A673 (cell line): ENCODE measurements at regions not wholly inside any gene's neighbourhood (a gene's known extent, or its start where the extent isn't known, plus 50 kb on each side); places are given as distances from the start of the nearest gene placed in this dataset.
A peak's percentile ranks its signal among the peaks of the same experiment; 100 is the strongest.

Experiments used
- BruUV-seq: library from RNA; stranded (reverse); fragments of 400-500 nt; replicated peaks from 2 replicates; lab custom pipeline; 2021; lab: Mats Ljungman, UMichigan
- CTCF ChIA-PET: fragments of 300-600 bp; sonication (Branson Sonifier 250); formaldehyde crosslinking; loops from one replicate; lab custom pipeline; 2022; ENCODE audit warnings: antibody characterized with exemption; lab: Charles Lee
- POLR2A ChIA-PET: fragments of 300-600 bp; sonication (Branson Sonifier 250); formaldehyde crosslinking; loops from one replicate; lab custom pipeline; 2022; ENCODE audit warnings: antibody characterized with exemption; ENCODE audit not compliant: low non-redundant PET; lab: Charles Lee
- DNase-seq: peaks from one replicate; pipeline ENCODE4 v3.0.0-alpha.2; 2015; ENCODE audit warnings: low spot score
- H3K27ac ChIP-seq: fragments of 200-600 bp; sonication (generic); 2 replicates; pipeline ENCODE4 v1.5.1; 2016; ENCODE audit warnings: mixed run types, low read depth, mild to moderate bottlenecking, mixed read lengths, antibody characterized with exemption, low read length; ENCODE audit not compliant: poor library complexity, severe bottlenecking
- H3K27me3 ChIP-seq: fragments of 200-600 bp; sonication (generic); replicated peaks from 2 replicates; pipeline ENCODE4 v1.6.1; 2017; ENCODE audit warnings: mixed run types, low read depth, mild to moderate bottlenecking, mixed read lengths, antibody characterized with exemption, low read length; ENCODE audit not compliant: insufficient read depth, poor library complexity
- H3K36me3 ChIP-seq: fragments of 200-600 bp; sonication (generic); 2 replicates; pipeline ENCODE4 v1.6.1; 2016; ENCODE audit warnings: mixed run types, mild to moderate bottlenecking, mixed read lengths, antibody characterized with exemption, low read length; ENCODE audit not compliant: insufficient read depth, poor library complexity, severe bottlenecking
- H3K4me1 ChIP-seq: fragments of 200-600 bp; sonication (generic); 2 replicates; pipeline ENCODE4 v1.6.1; 2017; ENCODE audit warnings: mixed run types, mild to moderate bottlenecking, mixed read lengths, antibody characterized with exemption, low read length; ENCODE audit not compliant: insufficient read depth, poor library complexity, severe bottlenecking
- H3K4me3 ChIP-seq: fragments of 200-600 bp; sonication (generic); 2 replicates; pipeline ENCODE4 v1.5.1; 2016; ENCODE audit warnings: low read depth, mixed run types, mild to moderate bottlenecking, mixed read lengths, low read length; ENCODE audit not compliant: poor library complexity, severe bottlenecking
- H3K9me3 ChIP-seq: fragments of 200-600 bp; sonication (generic); 2 replicates; pipeline ENCODE4 v1.6.1; 2016; ENCODE audit warnings: mixed run types, low read depth, mild to moderate bottlenecking, mixed read lengths, antibody characterized with exemption, low read length; ENCODE audit not compliant: poor library complexity, severe bottlenecking
- CTCF ChIP-seq: fragments of 300-800, 200-600 bp; sonication (generic); conservative IDR thresholded peaks from 2 replicates; pipeline ENCODE4 v1.5.1; 2017; ENCODE audit warnings: low read depth, mild to moderate bottlenecking, antibody characterized with exemption, low read length, moderate library complexity, mixed read lengths
- EZH2 ChIP-seq: fragments of 200-600 bp; sonication (generic); IDR thresholded peaks from 2 replicates; pipeline ENCODE4 v1.6.1; 2017; ENCODE audit warnings: borderline replicate concordance, low read depth, mild to moderate bottlenecking, mixed read lengths, antibody characterized with exemption, low read length; ENCODE audit not compliant: poor library complexity, severe bottlenecking
- intact Hi-C: fragments of 100-400 bp; cut with micrococcal nuclease; formaldehyde crosslinking; loops from one replicate; pipeline ENCODE4 v1.10.0; 2022; ENCODE audit not compliant: unreplicated experiment

- intact Hi-C loops, result no loop called here
- H3K27ac ChIP-seq, result no peak overlapping the region
These were observed 458.3 kb downstream of the MMUT start for GRCh38 chr6:49004801-49005200.

GRCh38 chr6:49003348-49003747 lies 459.7 kb downstream of the MMUT start:
- Histone ChIP-seq H3K4me3 (no peak overlapping the region), H3K36me3 (no peaks in the 10 kb centered on the region), H3K27me3 (no peaks in the 10 kb centered on the region), H3K27ac (no peak overlapping the region), H3K4me1 (peaks cover 10% of the 10 kb centered on the region), H3K9me3 (no peaks in the 10 kb centered on the region)
- POLR2A ChIA-PET, result no interaction called here
- CTCF ChIA-PET, result no interaction called here
- intact Hi-C loops, result no loop called here
- DNase-seq, result peak; percentile 2
- BruUV-seq, result no TSS peak
- TF ChIP-seq EZH2 (no peak), CTCF (no peak)

More at GRCh38 chr6:49004801-49005200, 458.3 kb downstream of the MMUT start:
- ChIA-PET CTCF (no interaction called here), POLR2A (no interaction called here)
- TF ChIP-seq EZH2 (no peak), CTCF (no peak)
- no peaks in the 10 kb centered on the region for H3K27me3 ChIP-seq
- no peaks in the 10 kb centered on the region for H3K36me3 ChIP-seq
- no peak overlapping the region for H3K4me3 ChIP-seq
- peaks cover 10% of the 10 kb centered on the region for H3K4me1 ChIP-seq
- DNase-seq, result no peak
- no TSS peak for BruUV-seq
- no peaks in the 10 kb centered on the region for H3K9me3 ChIP-seq

GRCh38 chr6:49001856-49002541 lies 461.1 kb downstream of the MMUT start:
- no peak overlapping the region for H3K4me3 ChIP-seq
- DNase-seq, result no peak
- no peak for TF ChIP-seq EZH2
- TF ChIP-seq CTCF, result no peak
- ChIA-PET CTCF (no interaction called here), POLR2A (no interaction called here)
- H3K36me3 ChIP-seq, result no peaks in the 10 kb centered on the region
- peaks cover 10% of the 10 kb centered on the region for H3K4me1 ChIP-seq
- no peaks in the 10 kb centered on the region for H3K27me3 ChIP-seq
- BruUV-seq, result no TSS peak
- no peaks in the 10 kb centered on the region for H3K9me3 ChIP-seq
- H3K27ac ChIP-seq, result no peak overlapping the region
- intact Hi-C loops, result no loop called here
